ENCODE measurements at regions not wholly inside any gene's neighbourhood (a gene's known extent, or its start where the extent isn't known, plus 50 kb on each side); places are given as distances from the start of the nearest gene placed in this dataset.

DNA sequence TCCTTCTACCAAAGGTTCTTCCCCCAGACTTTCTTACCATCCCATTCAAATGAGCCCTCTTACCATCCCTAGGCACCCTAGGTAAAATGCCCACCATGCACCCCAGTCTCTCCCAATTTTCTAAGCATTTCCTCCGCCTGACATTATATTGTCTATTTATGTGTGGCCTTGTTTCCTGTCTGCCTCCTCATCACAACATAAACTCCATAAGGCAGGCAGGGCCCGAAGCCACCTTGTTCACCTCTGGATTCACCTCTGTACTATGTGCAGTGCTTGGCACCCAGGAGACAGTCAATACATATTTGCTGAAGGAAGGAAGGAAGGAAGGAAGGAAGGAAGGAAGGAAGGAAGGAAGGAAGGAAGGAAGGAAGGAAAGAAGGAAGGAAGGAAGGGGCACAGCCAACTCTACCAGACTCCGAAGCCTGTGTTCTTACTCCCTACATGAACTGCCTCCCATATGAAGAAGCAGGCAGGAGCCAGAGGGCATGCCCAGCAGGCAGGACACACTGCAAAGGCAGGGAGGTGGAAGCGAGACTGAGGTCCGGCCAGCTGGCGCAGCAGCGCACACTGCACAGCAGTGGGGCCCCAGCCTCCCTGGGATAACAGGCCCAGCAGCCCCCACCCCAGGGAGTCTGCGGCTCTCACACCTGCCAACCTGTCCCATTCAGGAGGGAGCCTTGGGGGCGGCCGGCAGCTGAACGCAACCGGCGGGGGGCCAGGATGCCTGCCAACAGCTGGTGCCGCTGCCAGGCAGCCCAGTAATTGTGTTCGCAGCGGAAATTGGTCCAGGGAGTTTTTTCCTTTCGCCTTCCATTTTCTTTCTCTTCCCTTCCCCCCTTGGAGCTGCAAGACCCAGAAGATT is 106.0 kb upstream of the LINGO1 start:
- no peaks in the 10 kb centered on the region for H3K36me3 Mint-ChIP-seq
- no peak overlapping the region for H3K4me3 Mint-ChIP-seq
- no peaks in the 10 kb centered on the region for H3K9me3 Mint-ChIP-seq
- no peak overlapping the region for H3K27ac Mint-ChIP-seq
- no peaks in the 10 kb centered on the region for H3K4me1 Mint-ChIP-seq
- peaks cover 61% of the 10 kb centered on the region for H3K27me3 Mint-ChIP-seq
- ATAC-seq: no peak

DNA sequence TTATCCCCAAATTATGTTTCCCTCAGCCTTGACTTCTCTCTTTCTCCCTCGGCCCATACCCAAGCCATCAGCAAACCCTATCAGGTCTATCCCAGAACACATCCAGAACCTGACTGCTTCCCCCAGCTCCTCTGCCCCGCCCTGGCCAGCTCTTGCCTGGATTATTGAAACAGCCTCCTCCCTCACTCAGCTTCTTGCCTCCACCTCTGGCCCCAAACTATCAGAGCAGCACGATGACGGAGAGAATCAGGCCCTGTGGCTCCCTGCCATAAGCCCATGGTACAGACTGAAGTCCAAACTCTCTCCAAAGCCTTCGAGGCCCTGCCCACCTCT is 105.3 kb upstream of the LINGO1 start:
- Mint-ChIP-seq H3K27ac (no peak overlapping the region), H3K4me1 (no peaks in the 10 kb centered on the region), H3K27me3 (peaks cover 58% of the 10 kb centered on the region), H3K4me3 (no peak overlapping the region), H3K9me3 (no peaks in the 10 kb centered on the region), H3K36me3 (no peaks in the 10 kb centered on the region)
- ATAC-seq: no peak

DNA sequence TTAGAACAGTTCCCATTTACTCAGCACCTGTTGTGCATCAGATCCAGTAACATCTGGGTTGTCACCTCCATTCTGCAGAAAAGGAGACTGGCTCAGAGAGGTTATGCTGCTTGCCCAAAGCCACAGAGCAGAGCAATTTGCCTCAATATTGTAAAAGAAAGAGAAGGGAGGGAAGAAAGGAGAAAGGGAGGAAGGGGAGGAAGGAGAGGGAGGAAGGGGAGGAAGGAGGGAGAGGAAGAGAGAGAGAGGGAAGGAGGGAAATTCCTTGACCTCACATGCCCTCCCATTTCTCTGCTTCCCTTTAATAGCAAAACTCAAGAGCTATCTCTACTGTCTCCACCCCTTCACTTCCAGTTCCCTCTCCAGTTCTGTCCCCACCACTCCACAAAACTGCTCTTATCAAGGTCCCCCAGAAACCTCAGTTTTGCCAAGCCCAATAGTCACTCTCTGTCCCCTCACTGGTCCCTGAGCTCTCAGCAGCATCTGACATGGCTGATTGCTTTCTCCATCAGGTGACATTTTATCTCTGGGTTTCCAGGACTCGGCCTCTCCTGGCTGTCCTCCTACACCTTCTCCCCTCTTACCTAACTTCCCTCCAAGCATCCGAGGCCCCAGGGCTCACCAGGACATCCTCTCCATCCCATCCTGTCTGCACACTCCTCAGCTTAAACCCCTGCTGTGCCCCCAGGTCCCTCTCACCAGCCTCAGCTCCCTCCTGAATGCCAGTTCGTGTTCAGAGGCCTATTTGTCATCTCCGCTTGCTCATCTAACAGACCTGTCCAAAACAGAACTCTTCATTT is 104.7 kb upstream of the LINGO1 start:
- H3K4me3 Mint-ChIP-seq: no peak overlapping the region
- no peaks in the 10 kb centered on the region for H3K36me3 Mint-ChIP-seq
- H3K27me3 Mint-ChIP-seq: peaks cover 58% of the 10 kb centered on the region
- H3K9me3 Mint-ChIP-seq: no peaks in the 10 kb centered on the region
- H3K27ac Mint-ChIP-seq: no peak overlapping the region
- no peaks in the 10 kb centered on the region for H3K4me1 Mint-ChIP-seq
- no peak for ATAC-seq

DNA sequence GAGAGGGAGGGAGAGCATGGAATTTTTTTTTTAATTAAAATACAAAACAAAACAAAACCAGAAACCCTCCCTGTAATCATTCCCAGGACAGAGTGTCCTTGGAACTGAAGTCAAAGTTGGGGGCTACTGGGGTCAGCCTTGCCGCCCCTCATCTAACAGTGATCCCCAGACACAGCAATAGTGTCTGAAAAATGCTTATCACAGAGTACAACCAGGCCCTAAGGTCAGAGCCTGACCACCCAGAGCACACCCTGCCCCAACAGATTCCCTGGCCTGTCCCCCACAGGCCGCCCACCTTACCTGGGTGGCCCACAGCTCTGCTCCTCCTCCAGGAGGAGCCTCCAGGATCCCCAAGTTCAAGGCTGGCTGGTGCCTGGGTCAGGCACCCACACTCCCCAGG is 101.6 kb upstream of the LINGO1 start:
- Mint-ChIP-seq H3K4me1 (no peaks in the 10 kb centered on the region), H3K27ac (no peak overlapping the region), H3K9me3 (no peaks in the 10 kb centered on the region), H3K4me3 (no peak overlapping the region), H3K27me3 (peaks cover 37% of the 10 kb centered on the region), H3K36me3 (no peaks in the 10 kb centered on the region)
- no peak for ATAC-seq

DNA sequence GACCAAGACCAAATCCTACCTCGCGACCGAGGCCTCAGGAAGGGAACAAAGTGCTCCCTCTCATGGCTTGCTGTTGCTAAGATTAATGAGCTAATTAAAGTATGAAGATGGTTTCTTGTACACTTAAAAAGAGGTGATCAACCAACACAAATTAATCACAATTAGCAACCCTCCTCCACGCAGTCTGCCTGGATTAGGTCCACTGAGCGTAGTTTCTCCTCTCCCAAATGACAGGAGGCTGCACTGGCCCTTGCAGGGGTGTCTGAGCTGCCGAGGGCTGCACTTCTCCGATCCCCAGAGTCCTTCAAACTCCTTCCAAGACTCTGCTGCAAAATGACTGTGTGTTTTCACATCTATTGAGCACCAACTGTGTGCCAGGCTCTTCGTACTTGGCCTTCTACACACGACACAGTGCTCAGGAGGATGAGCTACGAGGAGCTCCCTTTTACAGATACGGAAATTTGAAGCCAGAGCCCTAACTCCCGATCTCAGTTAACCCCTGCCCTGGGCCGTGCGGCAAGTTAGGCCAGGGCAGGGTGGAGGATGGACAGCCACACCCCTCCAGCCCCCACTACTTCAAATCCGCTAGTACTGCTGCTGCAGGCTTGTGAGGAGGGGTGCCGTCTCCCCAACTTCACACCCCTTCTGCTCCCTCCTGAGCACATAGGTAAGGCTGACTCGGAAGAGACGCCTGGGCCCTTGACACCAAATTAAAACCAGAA is 101.0 kb upstream of the LINGO1 start:
- Mint-ChIP-seq H3K9me3 (no peaks in the 10 kb centered on the region), H3K27ac (no peak overlapping the region), H3K4me3 (no peak overlapping the region), H3K36me3 (no peaks in the 10 kb centered on the region), H3K4me1 (no peaks in the 10 kb centered on the region), H3K27me3 (peaks cover 32% of the 10 kb centered on the region)
- ATAC-seq: no peak

DNA sequence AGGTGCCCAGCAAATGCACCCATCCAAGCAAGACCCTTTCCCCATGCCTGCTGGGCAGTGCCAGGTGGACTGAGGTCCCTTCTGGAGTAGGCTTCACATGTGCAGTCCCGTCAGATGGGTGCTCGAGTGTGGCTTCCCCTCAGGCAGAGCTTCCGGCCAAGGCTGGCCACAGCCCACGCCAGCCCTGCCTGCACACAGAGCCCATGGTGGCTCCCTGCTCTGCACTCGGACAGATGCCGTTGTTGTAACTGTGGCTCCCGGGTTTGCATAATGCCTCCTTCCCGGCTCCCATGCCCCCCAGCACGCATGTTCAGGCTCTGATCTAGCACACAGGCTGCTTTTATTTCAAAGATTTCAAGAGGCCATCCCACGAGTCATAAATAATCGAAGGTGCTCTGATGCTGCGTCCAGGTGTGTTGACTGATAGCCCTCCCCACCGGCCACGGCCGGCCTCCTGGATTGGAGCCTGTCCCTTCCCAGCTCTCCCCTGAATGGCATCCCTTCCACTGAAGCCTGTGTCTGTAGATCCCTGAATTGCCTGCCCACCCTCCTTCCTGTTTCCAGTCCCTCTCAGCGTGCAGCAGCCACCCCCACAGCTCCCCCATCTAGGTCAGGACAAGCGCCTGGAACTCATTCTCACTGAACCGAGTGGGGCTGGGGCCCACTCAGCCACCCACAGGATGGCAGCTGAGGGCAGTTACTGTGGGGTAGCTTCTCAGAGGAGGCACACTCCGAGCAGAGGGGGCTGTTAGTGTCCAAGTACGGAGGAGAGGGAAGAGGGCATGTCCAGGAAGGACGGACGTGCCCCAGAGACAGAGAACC is 100.0 kb upstream of the LINGO1 start:
- Mint-ChIP-seq H3K4me1 (no peaks in the 10 kb centered on the region), H3K9me3 (no peaks in the 10 kb centered on the region), H3K27ac (no peak overlapping the region), H3K27me3 (peaks cover 21% of the 10 kb centered on the region), H3K36me3 (no peaks in the 10 kb centered on the region), H3K4me3 (no peak overlapping the region)
- no peak for ATAC-seq

DNA sequence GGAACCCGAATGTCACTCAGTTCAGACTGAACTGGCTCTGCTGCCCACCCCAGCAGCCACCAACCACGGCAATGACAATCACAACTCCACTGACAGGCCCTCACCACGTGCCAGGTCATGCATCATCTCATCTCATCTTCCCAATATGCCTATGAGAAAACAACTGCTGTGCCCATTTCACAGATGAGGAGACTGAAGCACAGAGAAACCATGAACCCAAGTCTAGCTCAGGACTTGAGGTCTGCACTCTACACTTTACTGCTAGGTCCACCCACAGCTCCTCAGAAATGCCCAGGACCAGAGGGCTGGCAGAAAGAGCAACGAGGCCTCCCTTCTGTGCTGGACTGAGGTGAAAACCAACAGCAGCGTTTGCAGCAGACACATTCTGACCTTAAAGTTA is 99.2 kb upstream of the LINGO1 start:
- H3K27ac Mint-ChIP-seq: no peak overlapping the region
- H3K4me3 Mint-ChIP-seq: no peak overlapping the region

DNA sequence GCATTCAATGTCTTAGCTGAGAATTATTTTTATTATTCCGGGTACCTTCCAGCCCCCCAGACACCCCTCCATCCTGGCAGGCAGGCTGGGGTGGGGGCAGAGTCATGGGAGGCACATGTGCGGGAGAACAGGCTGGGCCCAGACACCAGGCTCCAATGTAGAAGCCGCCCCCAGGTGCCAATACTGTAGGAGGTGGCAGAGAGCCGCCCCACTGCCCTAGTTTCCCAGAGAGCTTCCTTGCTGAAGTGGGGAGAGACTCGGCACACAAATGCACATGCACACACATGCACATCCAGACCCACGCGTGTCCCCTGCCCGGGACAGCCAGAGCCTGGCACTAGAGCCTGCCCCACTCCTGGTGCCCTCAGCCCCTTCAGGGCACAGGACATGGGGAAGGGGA is 98.4 kb upstream of the LINGO1 start:
- Mint-ChIP-seq H3K4me3 (no peak overlapping the region), H3K4me1 (no peaks in the 10 kb centered on the region), H3K27me3 (peaks cover 20% of the 10 kb centered on the region), H3K9me3 (no peaks in the 10 kb centered on the region), H3K36me3 (no peaks in the 10 kb centered on the region), H3K27ac (no peak overlapping the region)
- ATAC-seq: no peak

More for the DNA sequence above, 99.2 kb upstream of the LINGO1 start:
- H3K27me3 Mint-ChIP-seq: peaks cover 20% of the 10 kb centered on the region
- H3K4me1 Mint-ChIP-seq: no peaks in the 10 kb centered on the region
- no peak for ATAC-seq
- no peaks in the 10 kb centered on the region for H3K9me3 Mint-ChIP-seq
- H3K36me3 Mint-ChIP-seq: no peaks in the 10 kb centered on the region

DNA sequence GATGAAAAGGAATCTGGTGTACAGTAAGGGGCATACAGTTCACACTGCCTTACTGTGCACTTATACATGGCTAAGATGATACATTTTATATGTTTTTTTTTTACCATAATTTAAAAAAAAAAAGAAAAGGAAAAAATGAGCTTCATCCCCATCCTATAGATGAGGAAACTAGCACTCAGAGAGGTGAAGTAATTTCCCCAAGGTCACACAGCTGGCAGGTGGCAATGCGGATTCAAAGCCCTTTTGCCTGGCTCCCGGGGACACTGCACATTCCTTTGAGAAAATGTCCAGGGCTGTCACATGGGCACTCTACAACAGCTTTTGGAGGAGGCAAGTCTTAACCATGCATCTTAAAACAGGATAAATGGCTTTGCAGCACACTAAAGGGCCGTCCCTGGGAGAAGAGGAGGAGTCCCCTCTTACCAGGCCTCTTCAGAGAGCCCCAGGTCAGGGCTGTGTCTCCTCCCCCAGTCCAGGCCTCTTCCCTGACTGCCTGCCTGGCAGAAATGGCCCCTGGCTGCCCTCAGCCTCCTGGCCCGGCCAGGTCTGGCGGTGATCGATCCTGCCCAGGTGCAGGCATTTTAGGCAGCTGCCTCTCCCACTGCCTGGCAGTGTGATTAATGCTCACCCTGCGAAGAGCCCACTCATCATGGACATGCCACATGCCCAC is 95.1 kb upstream of the LINGO1 start:
- H3K27me3 Mint-ChIP-seq: peaks cover 14% of the 10 kb centered on the region
- no peaks in the 10 kb centered on the region for H3K4me1 Mint-ChIP-seq
- no peak for ATAC-seq
- no peak overlapping the region for H3K27ac Mint-ChIP-seq
- H3K4me3 Mint-ChIP-seq: no peak overlapping the region
- H3K36me3 Mint-ChIP-seq: no peaks in the 10 kb centered on the region
- no peaks in the 10 kb centered on the region for H3K9me3 Mint-ChIP-seq

DNA sequence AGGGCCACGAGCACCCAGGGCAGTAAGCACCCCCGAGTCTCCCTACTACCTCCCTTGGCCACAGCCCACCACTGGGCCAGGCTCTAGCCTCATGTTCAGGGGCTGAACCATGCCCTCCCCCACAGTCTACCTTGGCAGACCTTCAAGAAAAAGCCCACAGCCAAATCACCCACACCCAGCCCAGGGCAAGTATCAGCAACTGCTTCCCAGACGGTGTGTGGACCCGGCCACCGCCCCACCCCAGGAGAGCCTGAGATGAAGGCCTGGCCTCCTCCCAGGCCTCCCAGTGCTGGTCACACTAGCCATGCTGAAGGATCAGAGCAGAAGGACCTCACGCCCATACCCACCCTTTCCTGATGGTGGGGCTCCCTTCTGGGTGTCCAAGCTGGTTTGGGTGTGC is 92.0 kb upstream of the LINGO1 start:
- peaks cover 21% of the 10 kb centered on the region for H3K27me3 Mint-ChIP-seq
- H3K36me3 Mint-ChIP-seq: no peaks in the 10 kb centered on the region
- no peaks in the 10 kb centered on the region for H3K4me1 Mint-ChIP-seq
- no peak for ATAC-seq
- H3K27ac Mint-ChIP-seq: no peak overlapping the region
- no peaks in the 10 kb centered on the region for H3K9me3 Mint-ChIP-seq
- H3K4me3 Mint-ChIP-seq: no peak overlapping the region

DNA sequence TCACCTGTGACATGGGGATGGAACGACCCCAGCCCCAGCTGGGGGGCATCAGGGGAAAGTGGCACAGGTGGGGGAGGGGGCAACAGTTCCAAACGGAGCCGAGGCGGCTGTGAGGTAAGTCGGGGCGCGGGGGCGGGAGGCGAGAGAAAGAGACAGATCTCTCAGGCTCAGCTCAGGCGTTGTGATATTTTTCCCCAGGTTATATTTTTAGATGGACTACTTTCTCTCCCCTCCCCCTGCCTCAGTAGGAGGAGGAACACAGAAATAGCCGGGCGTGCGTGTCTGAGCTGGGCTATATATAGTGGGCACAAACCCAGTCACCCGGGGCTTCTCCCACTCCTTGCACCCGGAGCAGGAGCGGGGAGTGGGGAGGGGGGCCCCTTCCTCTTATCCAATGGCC is 91.0 kb upstream of the LINGO1 start:
- Mint-ChIP-seq H3K27ac (no peak overlapping the region), H3K36me3 (no peaks in the 10 kb centered on the region), H3K4me3 (no peak overlapping the region), H3K4me1 (no peaks in the 10 kb centered on the region), H3K9me3 (no peaks in the 10 kb centered on the region), H3K27me3 (peaks cover 21% of the 10 kb centered on the region)
- no peak for ATAC-seq

DNA sequence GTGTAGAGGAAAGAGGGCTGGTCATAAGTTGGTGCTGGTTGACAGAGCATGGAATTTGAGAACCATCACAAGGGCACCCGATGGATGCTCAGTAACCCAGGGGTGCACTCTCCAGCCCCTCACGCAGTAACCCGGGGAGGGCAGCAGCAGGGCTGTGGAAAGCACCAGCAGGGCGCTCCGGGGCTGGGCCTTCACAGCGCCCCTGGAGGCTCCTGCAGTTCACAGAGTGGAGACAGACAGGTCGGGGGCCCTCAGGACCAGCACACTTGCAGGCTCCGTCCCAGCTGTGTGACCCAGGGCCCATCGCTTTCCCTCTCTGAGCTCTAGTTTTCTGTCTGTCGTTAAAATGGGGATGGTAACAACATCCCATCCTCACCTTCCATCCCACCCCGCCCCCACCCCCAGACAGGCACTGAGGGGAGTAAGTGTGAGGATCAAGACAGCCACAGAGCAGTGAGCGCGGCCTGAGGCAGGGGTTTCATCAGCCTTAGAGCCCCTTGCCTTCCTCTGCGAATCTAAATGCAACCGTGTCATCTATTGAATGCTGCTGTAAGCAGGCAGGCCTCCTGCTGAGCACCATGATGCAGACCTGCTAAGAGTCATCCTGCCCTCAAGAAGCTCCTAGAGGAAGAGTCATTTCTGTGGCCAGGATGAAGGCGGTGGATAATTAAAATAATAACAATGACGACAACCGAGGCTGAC is 90.2 kb upstream of the LINGO1 start:
- H3K27me3 Mint-ChIP-seq: peaks cover 21% of the 10 kb centered on the region
- H3K27ac Mint-ChIP-seq: no peak overlapping the region
- no peaks in the 10 kb centered on the region for H3K9me3 Mint-ChIP-seq
- no peak overlapping the region for H3K4me3 Mint-ChIP-seq
- H3K4me1 Mint-ChIP-seq: no peaks in the 10 kb centered on the region
- ATAC-seq: no peak
- no peaks in the 10 kb centered on the region for H3K36me3 Mint-ChIP-seq

DNA sequence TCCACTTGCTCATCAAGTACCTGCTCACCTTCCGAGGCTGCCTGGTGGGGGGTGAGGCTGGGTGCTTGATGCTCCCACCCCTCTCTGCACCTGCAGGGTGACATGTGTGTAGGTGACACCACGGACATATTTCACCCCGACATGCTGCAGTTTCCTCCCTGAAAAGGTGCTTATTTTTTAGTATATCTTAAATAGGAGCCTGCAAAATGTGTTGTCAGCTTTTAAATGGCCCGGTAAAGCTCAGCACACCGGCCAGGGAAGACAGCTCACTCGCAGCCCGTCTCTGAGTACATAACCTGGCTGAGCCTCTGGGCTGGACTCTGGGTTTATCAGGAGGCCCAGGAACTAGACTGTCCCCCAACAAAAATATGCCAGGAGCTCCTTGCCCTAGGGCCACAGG is 89.3 kb upstream of the LINGO1 start:
- Mint-ChIP-seq H3K36me3 (no peaks in the 10 kb centered on the region), H3K27ac (no peak overlapping the region), H3K27me3 (peaks cover 23% of the 10 kb centered on the region), H3K4me1 (no peaks in the 10 kb centered on the region), H3K4me3 (no peak overlapping the region), H3K9me3 (no peaks in the 10 kb centered on the region)
- no peak for ATAC-seq

DNA sequence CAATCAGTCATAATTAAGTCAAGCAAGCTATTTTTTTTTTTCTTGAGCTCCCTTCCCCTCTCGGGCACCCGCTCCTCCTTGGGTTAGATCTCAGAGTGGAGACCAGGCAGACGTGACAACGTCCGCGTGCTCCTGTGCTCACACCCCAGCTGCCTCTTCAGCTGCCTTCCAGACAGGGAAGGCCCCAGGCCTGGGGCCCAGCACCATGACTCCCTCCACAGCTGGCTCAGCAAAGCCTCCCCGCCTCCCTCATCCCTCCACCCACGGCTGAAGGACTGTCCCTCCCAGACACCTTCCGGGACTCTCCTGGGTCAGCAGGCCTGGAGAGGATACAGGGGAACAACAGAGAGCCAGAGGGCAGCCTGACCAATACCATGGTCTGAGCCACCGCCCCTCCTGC is 87.9 kb upstream of the LINGO1 start:
- Mint-ChIP-seq H3K9me3 (no peaks in the 10 kb centered on the region), H3K4me1 (peaks cover 5% of the 10 kb centered on the region), H3K36me3 (no peaks in the 10 kb centered on the region), H3K27me3 (peaks cover 36% of the 10 kb centered on the region), H3K27ac (no peak overlapping the region), H3K4me3 (no peak overlapping the region)
- ATAC-seq: no peak

All from stimulated activated memory B cell treated with anti-CD40 and anti-IgM and Interleukin-4, amounts not matched to agents 10 μg/mL and 1 μg/mL and 100 μg/mL, for 72 hours (primary cell).